Esophagus squamous epithelium (tissue), 5 donors: ENCODE measurements at regions not wholly inside any gene's neighbourhood (a gene's known extent, or its start where the extent isn't known, plus 50 kb on each side); places are given as distances from the start of the nearest gene placed in this dataset.

Experiments used
- DNase-seq: peaks from one replicate; lab custom pipeline; 2025; lab: John Stamatoyannopoulos, UW
- H3K27ac ChIP-seq, 4 donors: fragments of 200-600 bp; sonication (generic); one replicate each; pipeline ENCODE4 v1.5.1; 2016 to 2019; ENCODE audit warnings: mild to moderate bottlenecking in 1 of 4
- H3K27me3 ChIP-seq, 4 donors: fragments of 200-600 bp; sonication (generic); 1 replicate in 3 of 4; 2 replicates in 1 of 4; pipeline versions ENCODE4 v1.5.1 to v1.6.0; 2017 to 2021; ENCODE audit warnings: antibody characterized with exemption in 1 of 4
- H3K36me3 ChIP-seq, 3 donors: fragments of 200-600 bp; sonication (generic); one replicate each; pipeline ENCODE4 v1.5.1; 2016 to 2019
- H3K4me1 ChIP-seq, 3 donors: fragments of 200-600 bp; sonication (generic); one replicate each; pipeline ENCODE4 v1.5.1; 2017 to 2019
- H3K4me3 ChIP-seq, 4 donors: fragments of 200-600 bp; sonication (generic); 1 replicate in 3 of 4; 2 replicates in 1 of 4; pipeline ENCODE4 v1.5.1; 2016 to 2019; ENCODE audit warnings: mild to moderate bottlenecking in 2 of 4, moderate library complexity in 1 of 4
- H3K9me3 ChIP-seq, 3 donors: fragments of 200-600 bp; sonication (generic); one replicate each; pipeline ENCODE4 v1.5.1; 2016 to 2019
- CTCF ChIP-seq, 6 experiments: fragments of 450-650 bp in 4 of 6; fragments of 200-600 bp in 2 of 6; sonication (generic) in 2 of 6; IDR thresholded peaks; one replicate each; pipeline ENCODE4 v1.5.1; 2016 to 2019; ENCODE audit warnings: antibody characterized with exemption in 6 of 6, mild to moderate bottlenecking in 4 of 6, moderate library complexity in 4 of 6
- POLR2A ChIP-seq, 4 donors: fragments of 450-650 bp; IDR thresholded peaks; one replicate each; pipeline ENCODE4 v1.6.1; 2017; ENCODE audit warnings: antibody characterized with exemption in 4 of 4, mild to moderate bottlenecking in 4 of 4, moderate library complexity in 3 of 4
- WGBS, 2 donors: methylation state at CpG; one replicate each; pipeline ENCODE4 v1.1.5; 2018; 5-methylcytosine and 5-hydroxymethylcytosine counted together
- intact Hi-C: fragments of 100-400 bp; cut with DNase I; formaldehyde crosslinking; loops from one replicate; pipeline ENCODE4 v1.15.0; 2022
- donor health status: DM: yes; HTN: yes; CAD: no.

DNA sequence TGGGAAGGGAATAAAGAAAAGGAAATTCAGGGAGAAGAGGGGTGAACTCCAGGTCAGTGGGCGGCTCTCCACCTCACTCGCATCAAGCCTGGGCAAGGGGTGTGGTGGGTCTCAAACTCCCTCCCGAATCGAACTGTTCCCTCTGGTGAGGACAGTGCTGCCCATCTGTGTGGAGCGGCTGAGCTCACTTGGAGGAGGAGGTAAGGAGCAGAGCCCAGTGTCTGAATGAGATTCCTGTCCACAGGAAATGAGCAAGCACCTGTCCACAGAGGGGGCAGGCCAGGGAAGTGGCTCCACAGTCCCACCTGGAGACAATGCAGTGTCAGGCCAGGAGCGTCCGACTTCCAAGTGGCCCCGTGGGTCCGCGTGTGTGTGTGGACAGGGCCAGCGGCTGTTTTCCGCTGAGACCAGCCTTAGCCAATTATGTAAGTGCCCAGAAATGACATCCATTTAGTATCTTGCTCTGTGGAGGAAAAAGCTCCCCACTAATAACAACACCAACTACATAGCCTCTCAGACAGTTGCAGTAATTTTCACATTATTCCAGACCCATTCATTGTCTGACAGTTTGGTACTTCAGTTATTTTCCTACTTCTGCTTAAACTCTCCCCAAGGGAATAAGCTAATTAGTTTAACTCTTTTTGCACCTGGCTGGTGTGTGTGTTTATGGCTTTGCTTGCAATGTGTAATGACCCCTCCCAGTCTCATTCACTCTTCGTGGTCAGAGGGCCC is 114.6 kb downstream of the SOX1 start:
- Histone ChIP-seq H3K36me3 (no peaks in the 10 kb centered on the region), H3K27ac (no peak overlapping the region), H3K27me3 (peaks cover 0 to 15% (median 0%) of the 10 kb centered on the region in 4 donors), H3K4me1 (no peaks in the 10 kb centered on the region), H3K4me3 (no peak overlapping the region), H3K9me3 (no peaks in the 10 kb centered on the region)
- no peak for DNase-seq
- intact Hi-C loops: no loop called here
- whole genome bisulfite sequencing, 2 donors: 55 to 65% methylated on average over 12 to 13 of the region's 13 CpGs
- TF ChIP-seq POLR2A (IDR thresholded peaks at IDR 0.05) (no peak), CTCF (IDR thresholded peaks at IDR 0.05) (no peak)

- WGBS, 2 donors: 61% methylated on average over 2 of the region's 11 CpGs; no CpG with 5 or more reads in 1 of the 2 donors
- Histone ChIP-seq H3K27me3 (peaks cover 0 to 15% (median 0%) of the 10 kb centered on the region in 4 donors), H3K36me3 (no peaks in the 10 kb centered on the region), H3K9me3 (no peaks in the 10 kb centered on the region), H3K27ac (no peak overlapping the region), H3K4me1 (no peaks in the 10 kb centered on the region), H3K4me3 (no peak overlapping the region)
- intact Hi-C loops: no loop called here
- TF ChIP-seq POLR2A (IDR thresholded peaks at IDR 0.05): no peak
- no peak for DNase-seq
These were observed 115.3 kb downstream of the SOX1 start for GRCh38 chr13:112182251-112182650.

DNA sequence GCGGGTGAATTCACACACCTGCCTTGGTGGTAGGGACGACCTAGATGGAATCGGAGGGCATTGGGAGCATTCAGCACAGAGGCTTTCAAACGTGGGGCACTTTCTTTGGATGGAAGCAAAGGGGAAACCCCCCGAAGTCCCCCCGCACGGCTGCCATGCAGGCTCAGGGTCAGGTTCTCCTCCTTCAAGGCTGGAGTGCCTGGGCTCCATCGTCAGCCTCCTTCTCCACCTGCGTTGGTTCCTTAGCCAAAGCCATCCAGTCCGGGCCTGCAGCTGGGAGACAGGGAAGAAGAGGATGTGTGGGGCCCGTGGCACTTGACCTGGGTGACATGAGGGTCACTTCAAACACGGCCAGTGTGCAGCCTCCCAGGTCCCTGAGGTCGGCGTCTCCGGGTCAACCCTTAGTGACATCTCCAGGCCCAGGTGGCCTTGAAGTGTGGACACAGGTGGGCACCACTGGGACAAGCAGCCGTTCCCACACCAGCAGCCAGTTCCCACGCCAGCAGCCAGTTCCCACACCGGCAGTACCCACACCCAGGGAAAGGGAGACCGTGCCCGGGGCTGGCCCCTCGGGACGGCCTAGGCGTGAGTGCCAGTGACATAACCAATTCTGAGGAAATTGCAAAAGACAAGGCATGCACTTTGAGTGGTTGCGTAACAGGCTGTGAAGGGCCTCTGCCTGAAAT is 116.0 kb downstream of the SOX1 start:
- H3K4me1 ChIP-seq: no peaks in the 10 kb centered on the region
- DNase-seq: no peak
- TF ChIP-seq CTCF (IDR thresholded peaks at IDR 0.05) (no peak), POLR2A (IDR thresholded peaks at IDR 0.05) (no peak)
- no peak overlapping the region for H3K27ac ChIP-seq
- 17 to 62% methylated on average over 1 to 6 of the region's 24 CpGs for WGBS, 2 donors
- H3K36me3 ChIP-seq: no peaks in the 10 kb centered on the region
- H3K27me3 ChIP-seq: peaks cover 0 to 15% (median 0%) of the 10 kb centered on the region in 4 donors
- no peaks in the 10 kb centered on the region for H3K9me3 ChIP-seq
- no peak overlapping the region for H3K4me3 ChIP-seq
- intact Hi-C loops: no loop called here

- Histone ChIP-seq H3K27ac (no peak overlapping the region), H3K9me3 (no peaks in the 10 kb centered on the region), H3K36me3 (no peaks in the 10 kb centered on the region), H3K4me1 (no peaks in the 10 kb centered on the region), H3K27me3 (peaks cover 0 to 15% (median 0%) of the 10 kb centered on the region in 4 donors), H3K4me3 (no peak overlapping the region)
- no peak for TF ChIP-seq CTCF (IDR thresholded peaks at IDR 0.05)
- no peak for TF ChIP-seq POLR2A (IDR thresholded peaks at IDR 0.05)
- DNase-seq: no peak
- WGBS, 2 donors: 59 to 82% methylated on average over 9 to 13 of the region's 24 CpGs
- intact Hi-C loops: no loop called here
These were observed 116.7 kb downstream of the SOX1 start for GRCh38 chr13:112183532-112184090.

DNA sequence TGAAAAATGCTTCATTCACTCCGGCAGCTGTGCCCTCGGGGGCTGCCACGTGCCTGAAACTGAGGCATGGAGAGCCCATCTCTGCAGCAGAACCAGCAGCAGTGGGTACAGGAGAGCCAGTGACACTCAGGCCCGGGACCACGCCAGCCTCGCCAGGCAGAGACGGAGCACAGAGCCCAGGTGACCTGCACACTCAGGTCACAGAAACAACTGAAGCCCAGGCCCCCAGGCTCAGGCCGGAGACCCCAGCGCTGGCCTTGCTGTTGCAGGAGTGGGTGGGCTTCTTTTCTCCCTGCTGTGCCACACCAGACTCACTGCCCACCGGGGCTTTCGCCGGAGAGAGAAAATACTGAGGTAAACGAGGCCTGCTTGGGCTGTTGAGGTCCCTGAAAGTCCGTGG is 117.3 kb downstream of the SOX1 start:
- TF ChIP-seq POLR2A (IDR thresholded peaks at IDR 0.05) (no peak), CTCF (IDR thresholded peaks at IDR 0.05) (no peak)
- H3K27ac ChIP-seq: no peak overlapping the region
- intact Hi-C loops: no loop called here

More for the DNA sequence above, 117.3 kb downstream of the SOX1 start:
- 73 to 80% methylated on average over 6 to 12 of the region's 14 CpGs for WGBS, 2 donors
- no peaks in the 10 kb centered on the region for H3K9me3 ChIP-seq
- no peak for DNase-seq
- H3K4me3 ChIP-seq: no peak overlapping the region
- peaks cover 0 to 14% (median 0%) of the 10 kb centered on the region in 4 donors for H3K27me3 ChIP-seq
- no peaks in the 10 kb centered on the region for H3K36me3 ChIP-seq
- H3K4me1 ChIP-seq: no peaks in the 10 kb centered on the region
